DOHH2 (cell line): ENCODE measurements at regions not wholly inside any gene's neighbourhood (a gene's known extent, or its start where the extent isn't known, plus 50 kb on each side); places are given as distances from the start of the nearest gene placed in this dataset.
"Not testable (repeated sequence)": the region's sequence is repeated elsewhere in the genome, so short reads cannot be mapped to it uniquely, and the experiment has no call there.

ENCODE experiments used
- EZH2phosphoT487 ChIP-seq: fragments of 200-600 bp; sonication (generic); IDR thresholded peaks from 2 replicates; pipeline ENCODE4 v1.6.1; 2017; ENCODE audit warnings: borderline replicate concordance, mild to moderate bottlenecking, antibody characterized with exemption, low read length, moderate library complexity, mixed read lengths
- TF ChIP-seq, protein P1 (sequence below): fragments of 200-600 bp; sonication (generic); IDR thresholded peaks from one replicate; pipeline ENCODE4 v1.5.1; 2014; ENCODE audit warnings: antibody characterized with exemption, mild to moderate bottlenecking, low read depth, low read length; ENCODE audit not compliant: poor library complexity, severe bottlenecking

DNA sequence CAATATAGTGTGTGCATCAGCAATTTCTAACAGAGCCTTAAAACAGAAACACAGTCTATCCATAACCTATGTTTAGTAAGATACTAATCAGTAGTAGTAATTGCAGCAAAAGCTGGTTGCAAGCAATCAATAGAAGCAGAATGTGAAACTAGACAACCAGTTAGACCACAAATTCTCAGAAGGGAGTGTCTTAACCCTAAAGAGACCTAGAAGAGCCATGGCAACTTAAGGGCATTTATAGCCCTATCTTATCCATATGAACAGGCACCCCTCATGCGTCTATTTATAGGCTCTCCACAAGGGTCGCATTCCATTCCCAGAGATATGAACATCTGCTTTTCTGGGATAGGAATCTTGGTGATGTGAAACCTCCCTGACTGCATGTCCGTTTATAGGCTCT lies 188.1 kb upstream of the RAI14 start:
- TF ChIP-seq, protein P1, sequence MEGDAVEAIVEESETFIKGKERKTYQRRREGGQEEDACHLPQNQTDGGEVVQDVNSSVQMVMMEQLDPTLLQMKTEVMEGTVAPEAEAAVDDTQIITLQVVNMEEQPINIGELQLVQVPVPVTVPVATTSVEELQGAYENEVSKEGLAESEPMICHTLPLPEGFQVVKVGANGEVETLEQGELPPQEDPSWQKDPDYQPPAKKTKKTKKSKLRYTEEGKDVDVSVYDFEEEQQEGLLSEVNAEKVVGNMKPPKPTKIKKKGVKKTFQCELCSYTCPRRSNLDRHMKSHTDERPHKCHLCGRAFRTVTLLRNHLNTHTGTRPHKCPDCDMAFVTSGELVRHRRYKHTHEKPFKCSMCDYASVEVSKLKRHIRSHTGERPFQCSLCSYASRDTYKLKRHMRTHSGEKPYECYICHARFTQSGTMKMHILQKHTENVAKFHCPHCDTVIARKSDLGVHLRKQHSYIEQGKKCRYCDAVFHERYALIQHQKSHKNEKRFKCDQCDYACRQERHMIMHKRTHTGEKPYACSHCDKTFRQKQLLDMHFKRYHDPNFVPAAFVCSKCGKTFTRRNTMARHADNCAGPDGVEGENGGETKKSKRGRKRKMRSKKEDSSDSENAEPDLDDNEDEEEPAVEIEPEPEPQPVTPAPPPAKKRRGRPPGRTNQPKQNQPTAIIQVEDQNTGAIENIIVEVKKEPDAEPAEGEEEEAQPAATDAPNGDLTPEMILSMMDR = not testable (repeated sequence)
- not testable (repeated sequence) for TF ChIP-seq EZH2phosphoT487
